DMS 273 treated with DMSO at 0.1 percent for 48 hours (cell line): ENCODE measurements at regions not wholly inside any gene's neighbourhood (a gene's known extent, or its start where the extent isn't known, plus 50 kb on each side); places are given as distances from the start of the nearest gene placed in this dataset.

Experiments used
- DNase-seq: peaks from one replicate; lab custom pipeline; 2025; lab: John Stamatoyannopoulos, UW

GRCh38 chr11:127059750-127060149, 59.2 kb upstream of the KIRREL3 start:
- DNase-seq: no peak

DNA sequence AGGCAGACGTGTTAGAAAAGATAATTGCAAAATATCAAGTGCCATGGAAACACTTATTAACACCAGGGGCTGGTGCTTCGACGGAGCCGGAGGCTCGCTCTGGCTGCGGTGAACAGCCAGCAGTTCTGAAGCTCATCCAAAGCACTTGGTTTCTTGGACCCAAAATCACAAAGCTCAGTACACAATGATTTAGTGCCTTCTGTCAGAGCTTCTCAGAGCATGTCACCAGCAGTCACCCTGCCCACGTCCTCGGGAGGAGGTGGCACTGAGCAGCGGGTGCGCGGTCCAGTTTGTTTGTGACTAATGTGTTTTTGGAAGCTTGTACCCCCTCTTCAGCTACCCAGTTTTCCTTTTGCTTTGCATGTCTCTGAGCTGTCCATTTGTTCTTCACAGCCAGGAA, 58.7 kb upstream of the KIRREL3 start:
- no peak for DNase-seq

- DNase-seq: no peak
Observed at GRCh38 chr11:127058524-127058923, 58.0 kb upstream of the KIRREL3 start.

DNA sequence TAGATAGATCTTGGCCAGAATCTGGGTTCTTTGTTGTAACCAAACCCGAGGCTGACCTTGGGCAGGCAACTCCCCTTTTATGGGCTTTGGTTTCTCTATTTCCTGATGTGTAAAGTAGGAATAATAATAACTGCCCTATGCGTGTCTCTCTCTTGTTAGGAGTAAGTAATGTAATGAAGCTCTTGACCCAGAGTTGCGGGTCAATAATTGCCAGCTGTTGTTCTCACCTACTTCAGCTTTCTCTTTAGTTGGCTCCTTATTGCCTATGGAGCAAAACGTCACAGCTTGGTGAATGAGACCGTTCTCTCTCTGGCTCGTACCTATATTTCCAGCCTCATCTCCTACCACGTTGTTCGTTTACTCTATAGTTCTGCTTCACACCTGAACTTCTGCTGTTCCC, 56.6 kb upstream of the KIRREL3 start:
- DNase-seq: no peak

DNA sequence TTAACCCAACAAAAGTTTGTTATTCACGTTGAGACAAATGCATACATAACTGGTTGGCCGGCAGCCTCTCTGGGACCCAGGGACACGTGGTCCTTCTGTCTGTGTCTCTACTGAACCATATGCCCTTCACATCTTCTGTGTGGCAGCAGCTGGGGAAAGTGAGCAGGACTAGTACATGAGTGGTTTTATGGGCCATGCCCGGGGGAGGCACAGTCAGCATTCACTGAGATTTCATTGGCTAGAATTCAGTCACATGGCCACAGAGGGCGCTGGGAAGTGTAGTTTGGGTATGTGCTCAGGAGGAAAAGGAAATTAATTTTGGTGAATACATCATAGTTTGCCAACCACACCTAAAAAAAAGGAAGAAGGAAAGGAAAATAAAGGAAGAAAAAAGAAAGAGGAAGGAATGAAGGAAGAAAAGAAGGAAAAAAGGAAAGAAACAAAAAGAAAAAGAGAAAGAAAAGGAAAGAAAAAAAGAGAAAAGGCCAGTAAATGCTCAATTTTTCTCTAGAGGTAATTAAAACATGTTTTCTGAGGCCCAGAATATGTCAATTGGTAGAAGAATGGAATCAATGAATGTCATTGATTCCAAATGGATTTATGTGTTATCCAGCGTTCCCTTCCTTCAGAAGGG, 55.9 kb upstream of the KIRREL3 start:
- no peak for DNase-seq

GRCh38 chr11:127055236-127055635, 54.7 kb upstream of the KIRREL3 start:
- no peak for DNase-seq

GRCh38 chr11:127054153-127054552, 53.6 kb upstream of the KIRREL3 start:
- no peak for DNase-seq

DNA sequence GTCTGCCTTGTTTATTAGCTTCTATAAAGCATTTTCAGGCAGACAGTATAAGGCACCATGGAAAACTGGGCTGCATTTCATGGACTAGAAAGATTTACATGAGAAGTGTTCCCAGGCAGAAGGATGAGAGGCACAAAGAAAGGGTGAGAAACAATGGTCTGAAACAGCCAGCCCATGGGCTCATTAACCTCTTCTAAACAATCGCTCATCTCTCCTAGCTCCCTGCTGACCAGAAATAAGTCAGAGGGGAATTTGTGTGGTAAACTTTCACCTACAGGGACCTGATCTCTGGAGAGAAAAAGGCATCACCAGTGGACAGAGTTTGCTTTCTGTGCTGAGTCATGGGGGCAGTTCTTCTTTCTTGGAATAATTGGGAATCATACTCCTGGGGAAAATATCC, 51.8 kb upstream of the KIRREL3 start:
- DNase-seq: no peak
